OCI-M1 (cell line): ENCODE measurements at regions not wholly inside any gene's neighbourhood (a gene's known extent, or its start where the extent isn't known, plus 50 kb on each side); places are given as distances from the start of the nearest gene placed in this dataset.
A peak's percentile ranks its signal among the peaks of the same experiment; 100 is the strongest.
"Not testable (repeated sequence)": the region's sequence is repeated elsewhere in the genome, so short reads cannot be mapped to it uniquely, and the experiment has no call there.

ENCODE experiments used
- DNase-seq: peaks from one replicate; lab custom pipeline; 2025; lab: John Stamatoyannopoulos, UW

GRCh38 chr5:121485999-121486398 lies 365.7 kb upstream of the FTMT start:
- DNase-seq = not testable (repeated sequence)

DNA sequence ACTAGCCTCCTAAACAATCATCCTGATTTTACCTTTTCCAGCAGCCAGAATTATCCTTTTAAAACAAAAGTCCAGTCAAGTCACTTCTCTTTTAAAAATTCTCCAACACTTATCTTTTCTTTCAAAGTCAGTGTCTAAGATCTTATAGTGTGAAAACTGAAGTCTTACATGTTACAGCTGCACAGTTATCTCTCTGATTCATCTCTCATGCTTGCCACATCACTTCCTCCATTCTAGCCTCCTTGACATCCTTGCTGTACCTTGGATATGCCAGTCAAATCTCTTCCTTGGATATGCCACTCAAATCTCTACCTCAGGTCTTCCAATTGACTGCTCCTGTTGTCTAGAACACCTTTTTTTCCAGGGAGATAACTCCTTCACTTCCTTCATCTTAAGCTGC lies 361.7 kb upstream of the FTMT start:
- DNase-seq = peak; percentile 2

DNA sequence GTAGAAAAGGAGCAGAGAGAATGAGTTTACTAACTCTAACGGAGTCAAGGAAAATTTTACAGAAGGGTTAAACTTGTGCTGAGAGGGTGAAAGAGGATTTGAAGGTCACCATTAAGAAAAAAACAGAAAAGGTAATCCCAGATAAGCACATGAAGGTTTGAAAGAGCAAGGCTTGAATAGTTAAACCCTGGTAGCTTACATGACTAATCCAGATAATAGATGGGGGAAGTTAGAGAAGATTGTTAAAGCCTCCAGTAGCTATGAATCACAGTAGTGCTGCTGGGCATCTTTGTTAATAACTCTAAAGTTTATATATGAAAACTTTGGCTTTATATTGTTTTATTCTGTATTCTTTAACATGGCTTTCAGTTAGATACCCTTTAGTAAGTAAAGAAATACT lies 354.5 kb upstream of the FTMT start:
- DNase-seq = no peak

DNA sequence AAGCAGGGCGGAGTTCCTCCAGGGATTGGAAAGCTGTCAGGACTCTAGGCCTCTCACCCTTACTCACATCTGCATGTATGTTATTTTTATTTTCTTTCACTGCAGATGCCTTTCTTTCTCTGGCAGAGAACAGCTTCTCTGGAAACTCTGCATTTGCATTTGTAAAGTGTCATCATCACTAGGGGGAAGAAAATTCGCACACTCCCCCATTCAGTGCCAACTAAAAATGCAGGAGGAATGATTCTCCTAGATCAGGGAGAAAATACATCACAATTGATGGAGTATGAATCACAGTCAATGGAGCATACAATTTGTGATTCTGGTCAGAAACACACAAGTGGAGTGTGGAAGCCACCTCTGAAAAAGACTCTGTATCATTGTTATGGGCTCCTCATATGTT lies 351.4 kb upstream of the FTMT start:
- no peak for DNase-seq

- peak; percentile 38 for DNase-seq
Observed at GRCh38 chr5:121503111-121503840, 348.4 kb upstream of the FTMT start.

GRCh38 chr5:121516997-121517396 lies 334.7 kb upstream of the FTMT start:
- no peak for DNase-seq

- DNase-seq = no peak
Observed at GRCh38 chr5:121525706-121526105, 326.0 kb upstream of the FTMT start.

DNA sequence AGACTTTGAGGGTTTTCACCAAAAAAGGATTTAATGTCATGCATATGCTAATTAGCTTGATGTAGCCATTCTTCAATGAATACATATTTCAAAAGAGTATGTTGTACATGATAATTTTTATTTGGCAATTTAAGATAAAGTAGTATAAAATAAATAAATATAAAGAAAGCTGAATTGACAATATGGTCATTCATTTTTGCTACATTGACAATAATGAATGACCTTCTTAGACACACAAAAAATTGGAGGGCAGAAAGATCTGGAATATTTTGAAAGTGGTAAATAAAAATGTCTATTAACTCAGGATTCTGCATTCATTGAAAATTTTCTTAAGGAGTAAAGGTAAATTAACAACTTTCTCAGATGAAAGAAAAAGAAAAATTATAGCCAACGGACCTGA lies 324.8 kb upstream of the FTMT start:
- DNase-seq = no peak

- peak; percentile 75 for DNase-seq
Observed at GRCh38 chr5:121533814-121534213, 317.9 kb upstream of the FTMT start.

- no peak for DNase-seq
Observed at GRCh38 chr5:121550989-121551388, 300.7 kb upstream of the FTMT start.

GRCh38 chr5:121559832-121560231 lies 291.9 kb upstream of the FTMT start:
- DNase-seq = no peak

DNA sequence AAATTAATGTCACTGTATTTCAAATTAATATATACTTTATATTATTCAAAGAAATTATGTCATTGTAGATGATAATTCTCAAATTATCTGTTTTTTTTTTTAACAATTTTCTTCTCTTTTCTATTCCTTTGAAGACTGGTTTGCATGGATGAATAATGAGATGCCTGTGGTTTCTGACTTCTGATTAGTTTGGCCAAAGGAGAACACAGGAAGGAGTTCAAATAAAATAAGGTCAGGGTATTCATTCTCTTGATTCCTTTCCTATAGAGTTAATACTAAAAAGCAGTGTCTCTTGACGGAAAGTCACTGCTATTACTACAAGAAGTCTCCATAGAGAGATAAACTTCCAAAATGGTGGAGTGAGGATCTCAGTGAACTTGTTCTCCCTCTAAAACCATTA lies 279.6 kb upstream of the FTMT start:
- DNase-seq = no peak

DNA sequence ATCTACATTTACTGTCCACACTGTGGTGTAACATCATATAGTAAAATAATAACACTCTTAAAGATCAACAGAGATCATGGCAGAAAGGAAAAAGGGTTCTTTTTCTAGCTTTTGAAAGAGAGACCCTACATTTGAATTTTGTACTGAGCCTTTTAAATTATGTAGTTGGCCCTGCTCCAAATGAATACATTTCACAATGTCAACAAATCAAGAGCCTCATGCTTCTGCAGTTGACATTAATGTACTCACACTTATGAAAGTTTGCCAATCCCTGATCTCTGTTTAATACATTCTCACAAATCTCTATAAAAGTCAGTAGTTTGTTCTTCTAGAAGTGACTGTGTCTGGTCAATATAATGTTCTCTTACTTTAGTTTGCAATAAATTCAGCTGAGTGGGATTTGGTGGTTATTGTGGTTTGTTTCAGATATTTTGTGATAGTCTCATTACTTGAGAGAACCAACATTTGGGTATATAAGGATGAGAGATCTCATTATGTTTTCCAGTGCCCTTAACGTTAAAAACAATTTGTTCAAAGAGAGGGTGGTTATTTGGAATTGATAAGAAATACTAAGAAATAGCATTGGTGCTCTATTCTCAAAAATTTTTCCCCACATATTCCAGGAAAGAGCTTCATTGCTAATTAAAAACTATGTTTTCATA lies 277.8 kb upstream of the FTMT start:
- peak; percentile 34 for DNase-seq

DNA sequence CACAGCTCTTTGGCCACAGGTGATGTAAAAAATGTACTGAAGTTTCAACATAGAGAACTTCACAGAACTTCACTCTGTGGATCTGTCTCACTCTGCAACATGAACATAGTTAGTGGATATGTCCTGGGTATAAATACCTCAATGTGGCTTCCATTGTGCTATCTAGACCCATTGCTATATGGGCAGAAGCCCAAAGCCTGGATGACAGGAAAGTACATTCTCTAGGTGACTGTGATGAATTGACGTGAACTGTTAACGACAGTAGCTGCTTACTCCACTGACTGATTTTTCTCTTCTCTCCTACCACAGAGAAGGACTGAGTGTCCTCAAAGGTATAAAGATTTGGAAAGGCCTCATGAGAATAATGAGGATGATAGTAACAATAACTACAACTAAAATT lies 270.1 kb upstream of the FTMT start:
- no peak for DNase-seq

GRCh38 chr5:121596882-121597281 lies 254.8 kb upstream of the FTMT start:
- no peak for DNase-seq

GRCh38 chr5:121608826-121609225 lies 242.9 kb upstream of the FTMT start:
- DNase-seq = no peak

DNA sequence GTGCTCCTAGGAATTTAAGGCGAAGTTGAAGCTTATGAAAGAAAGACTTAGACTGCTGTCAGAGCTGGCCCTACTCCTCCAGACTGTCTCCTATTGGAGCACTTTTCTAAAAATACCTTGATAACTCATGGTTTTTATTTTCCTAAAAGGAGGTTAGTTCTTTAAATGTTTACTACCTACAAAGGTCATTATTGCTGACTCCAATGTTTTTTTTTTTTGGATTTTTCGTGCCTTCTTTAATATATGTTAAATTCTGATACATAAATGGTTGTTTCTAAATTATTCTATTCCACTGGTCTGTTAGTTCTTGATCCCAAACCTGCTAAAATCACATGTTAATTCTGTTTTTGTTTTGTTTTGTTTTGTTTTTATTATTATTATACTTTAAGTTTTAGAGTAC lies 227.6 kb upstream of the FTMT start:
- DNase-seq = no peak

DNA sequence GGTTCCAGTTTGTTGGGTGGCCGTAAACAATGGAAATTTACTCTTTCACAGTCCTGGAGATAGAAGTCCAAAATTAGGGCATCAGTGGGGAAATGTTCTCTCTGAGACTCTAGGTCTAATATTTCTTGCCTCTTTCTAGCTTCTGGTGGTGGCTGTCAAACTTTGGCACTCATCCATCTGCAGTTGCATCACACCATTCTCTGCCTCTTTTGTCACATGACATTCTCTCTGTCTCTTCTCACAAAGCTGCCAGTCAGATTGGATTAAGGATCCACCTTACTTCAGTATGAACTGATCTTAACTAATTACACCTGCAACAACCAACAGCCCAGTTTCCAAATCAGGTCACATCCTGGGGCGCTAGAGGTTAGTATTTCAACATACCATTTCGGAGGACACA lies 222.9 kb upstream of the FTMT start:
- peak; percentile 54 for DNase-seq

- DNase-seq = no peak
Observed at GRCh38 chr5:121630402-121630801, 221.3 kb upstream of the FTMT start.

- DNase-seq = no peak
Observed at GRCh38 chr5:121634946-121635345, 216.7 kb upstream of the FTMT start.

DNA sequence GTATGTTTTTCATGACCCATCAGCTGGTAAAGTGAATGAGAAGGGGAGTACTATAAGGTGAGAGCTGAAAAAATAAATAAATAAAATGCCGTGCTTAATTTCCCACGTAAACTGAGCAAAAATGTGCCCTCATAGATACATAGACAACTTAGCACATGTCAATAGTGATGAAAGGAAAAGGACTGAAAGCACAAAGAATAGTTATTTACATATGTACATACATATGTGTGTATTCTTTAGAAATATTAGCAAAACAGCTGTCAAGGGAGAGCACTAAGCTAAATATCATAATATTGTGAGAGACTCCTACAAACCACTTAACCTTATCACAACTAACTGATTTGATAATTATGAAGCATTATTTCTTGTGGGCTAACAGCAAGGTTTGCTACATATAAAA lies 213.6 kb upstream of the FTMT start:
- DNase-seq = no peak

DNA sequence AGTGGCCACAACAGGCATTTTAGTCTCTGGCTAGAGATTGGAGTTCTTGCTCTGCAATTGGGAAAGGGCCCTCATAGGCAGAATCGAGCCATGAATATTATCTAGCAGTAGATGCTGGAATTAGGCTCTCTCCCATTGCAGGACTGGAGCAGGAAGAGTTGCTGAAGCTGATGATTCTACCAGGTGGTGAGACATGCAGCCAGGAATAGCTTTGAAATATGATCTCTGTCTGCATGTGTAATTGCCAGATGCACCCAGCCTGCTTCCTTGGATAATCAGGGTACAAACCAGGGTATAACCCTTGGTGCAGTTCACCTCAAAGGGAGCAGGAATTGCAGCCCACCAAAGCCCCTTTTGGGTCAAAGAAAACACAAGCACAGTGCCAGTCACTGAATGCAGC lies 211.4 kb upstream of the FTMT start:
- DNase-seq = no peak

DNA sequence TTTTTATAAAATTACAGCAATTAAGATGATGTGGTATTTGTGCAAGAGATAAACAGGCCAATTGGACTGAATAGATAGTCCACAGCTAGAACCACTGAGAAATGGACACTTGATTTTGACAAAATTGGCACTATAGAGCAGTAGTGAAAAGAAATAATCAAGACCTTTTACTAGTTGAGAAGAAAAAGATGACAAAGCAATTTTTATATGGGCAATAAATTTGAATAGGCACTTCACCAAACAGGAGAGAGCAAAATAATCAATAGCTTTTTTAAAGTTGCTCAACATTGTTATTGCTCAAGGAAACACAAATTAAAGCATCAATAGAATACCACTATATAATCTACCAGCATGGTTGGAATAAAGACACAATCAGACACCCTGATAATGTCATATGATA lies 193.5 kb upstream of the FTMT start:
- DNase-seq = no peak

- no peak for DNase-seq
Observed at GRCh38 chr5:121660142-121660541, 191.5 kb upstream of the FTMT start.
